Bronchial epithelial cell (primary cell): ENCODE measurements at regions not wholly inside any gene's neighbourhood (a gene's known extent, or its start where the extent isn't known, plus 50 kb on each side); places are given as distances from the start of the nearest gene placed in this dataset.
A peak's percentile ranks its signal among the peaks of the same experiment; 100 is the strongest.

Experiments
- DNase-seq: peaks from one replicate; pipeline ENCODE4 v3.0.0-alpha.2; 2010; ENCODE audit warnings: low read depth
- FAIRE-seq: peaks from 2 replicates; lab custom pipeline; 2011; peaks lifted over from hg19 to GRCh38; lab: Jason Lieb, UNC
- H3K27me3 ChIP-seq: 2 replicates; pipeline ENCODE4 v1.5.1; 2011; ENCODE audit warnings: low read length; ENCODE audit not compliant: control insufficient read depth, insufficient read depth
- H3K36me3 ChIP-seq: 2 replicates; pipeline ENCODE4 v1.5.1; 2011; ENCODE audit warnings: low read length; ENCODE audit not compliant: control insufficient read depth, insufficient read depth
- H3K4me3 ChIP-seq: 2 replicates; pipeline ENCODE4 v1.5.1; 2011; ENCODE audit warnings: mild to moderate bottlenecking, low read depth, low read length, control low read depth
- CTCF ChIP-seq: IDR thresholded peaks from 2 replicates; pipeline ENCODE4 v1.5.1; 2011; ENCODE audit warnings: mild to moderate bottlenecking, moderate library complexity, low read length, control low read depth, inconsistent platforms; ENCODE audit not compliant: insufficient read depth, severe bottlenecking

DNA sequence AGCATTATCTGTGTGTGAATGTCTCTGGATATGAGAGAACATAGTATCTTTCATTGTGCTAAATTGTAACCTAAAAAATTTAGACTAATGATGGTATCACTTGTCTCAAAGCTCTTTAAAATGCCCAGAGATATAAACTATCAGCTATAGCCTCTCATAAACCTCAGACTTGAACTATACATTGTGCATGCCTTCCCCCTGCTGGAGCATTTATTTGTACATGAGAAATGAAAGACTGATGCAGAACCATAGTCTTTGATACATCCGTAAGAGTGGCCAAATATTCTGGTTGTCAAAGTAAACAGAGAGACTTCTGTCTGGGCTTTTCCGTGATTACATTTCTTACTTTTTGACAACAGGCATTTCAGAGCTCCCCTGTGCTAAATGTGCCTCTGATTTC, 71.9 kb upstream of the CCDC68 start:
- no peak for FAIRE-seq
- no peak overlapping the region for H3K4me3 ChIP-seq
- DNase-seq: peak; percentile 26
- no peaks in the 10 kb centered on the region for H3K27me3 ChIP-seq
- H3K36me3 ChIP-seq: no peaks in the 10 kb centered on the region
- no peak for TF ChIP-seq CTCF

GRCh38 chr18:55024564-55024963, 65.3 kb upstream of the CCDC68 start:
- TF ChIP-seq CTCF: no peak
- Histone ChIP-seq H3K36me3 (no peaks in the 10 kb centered on the region), H3K4me3 (no peak overlapping the region), H3K27me3 (no peaks in the 10 kb centered on the region)
- FAIRE-seq: no peak
- peak; percentile 28 for DNase-seq

- H3K27me3 ChIP-seq: no peaks in the 10 kb centered on the region
- no peak for TF ChIP-seq CTCF
- H3K36me3 ChIP-seq: no peaks in the 10 kb centered on the region
- H3K4me3 ChIP-seq: no peak overlapping the region
- FAIRE-seq (no peak), DNase-seq (peak; percentile 56)
These were observed 59.3 kb upstream of the CCDC68 start for GRCh38 chr18:55018602-55019001.

GRCh38 chr18:55014095-55014494, 54.8 kb upstream of the CCDC68 start:
- Histone ChIP-seq H3K36me3 (no peaks in the 10 kb centered on the region), H3K4me3 (no peak overlapping the region), H3K27me3 (no peaks in the 10 kb centered on the region)
- FAIRE-seq: no peak
- DNase-seq: no peak
- TF ChIP-seq CTCF: no peak

DNA sequence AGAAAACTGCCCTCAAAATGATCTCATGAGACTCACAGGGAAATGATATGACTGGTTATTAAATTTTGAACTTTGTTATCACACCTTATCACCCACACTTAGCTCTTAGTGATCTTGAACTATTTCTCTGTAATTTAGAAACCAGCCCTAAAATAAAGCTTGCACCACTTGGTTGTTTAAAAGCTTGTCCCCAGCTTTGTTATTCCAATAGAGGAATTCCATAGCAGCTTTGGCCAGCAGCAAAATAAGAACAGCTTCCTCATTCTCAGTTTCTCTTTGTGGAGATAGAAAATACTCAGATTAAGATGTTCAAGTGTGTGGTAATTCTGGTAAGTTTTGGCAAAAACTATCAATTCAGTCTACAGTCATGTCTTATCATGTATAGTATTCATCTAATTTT, 54.4 kb upstream of the CCDC68 start:
- DNase-seq: peak; percentile 27

More for the DNA sequence above, 54.4 kb upstream of the CCDC68 start:
- Histone ChIP-seq H3K36me3 (no peaks in the 10 kb centered on the region), H3K4me3 (no peak overlapping the region), H3K27me3 (no peaks in the 10 kb centered on the region)
- no peak for FAIRE-seq
- TF ChIP-seq CTCF: no peak
